Stimulated activated naive B cell treated with anti-CD40 and anti-IgM and Interleukin-4, amounts not matched to agents 10 μg/mL and 1 μg/mL and 100 μg/mL, for 72 hours (primary cell): ENCODE measurements at regions not wholly inside any gene's neighbourhood (a gene's known extent, or its start where the extent isn't known, plus 50 kb on each side); places are given as distances from the start of the nearest gene placed in this dataset.
"Not testable (repeated sequence)": the region's sequence is repeated elsewhere in the genome, so short reads cannot be mapped to it uniquely, and the experiment has no call there.

Experiments used
- ATAC-seq, 2 donors: fragments of 150-1000 bp; cut with Tn5 transposase; replicated peaks; 2 replicates each; pipeline ENCODE4 v1.10.0; 2021; ENCODE audit warnings: moderate library complexity in 1 of 2
- DNase-seq: peaks from one replicate; pipeline ENCODE4 v3.0.0; 2021
- H3K27ac Mint-ChIP-seq: one replicate; pipeline ENCODE4 v1.8.0; 2022; ENCODE audit warnings: mild to moderate bottlenecking, mixed read lengths
- H3K27me3 Mint-ChIP-seq, 2 donors: one replicate each; pipeline ENCODE4 v1.8.0; 2022; ENCODE audit warnings: mixed read lengths in 2 of 2
- H3K36me3 Mint-ChIP-seq, 2 donors: one replicate each; pipeline ENCODE4 v1.8.0; 2022; ENCODE audit warnings: mixed read lengths in 2 of 2, mild to moderate bottlenecking in 1 of 2
- H3K4me1 Mint-ChIP-seq, 2 donors: one replicate each; pipeline ENCODE4 v1.8.0; 2022; ENCODE audit warnings: mixed read lengths in 2 of 2, mild to moderate bottlenecking in 1 of 2
- H3K4me3 Mint-ChIP-seq, 2 donors: one replicate each; pipeline ENCODE4 v1.8.0; 2022; ENCODE audit warnings: mild to moderate bottlenecking in 2 of 2, mixed read lengths in 2 of 2, moderate library complexity in 1 of 2
- H3K9me3 Mint-ChIP-seq, 2 donors: one replicate each; pipeline ENCODE4 v1.8.0; 2022; ENCODE audit warnings: mixed read lengths in 2 of 2, mild to moderate bottlenecking in 1 of 2

DNA sequence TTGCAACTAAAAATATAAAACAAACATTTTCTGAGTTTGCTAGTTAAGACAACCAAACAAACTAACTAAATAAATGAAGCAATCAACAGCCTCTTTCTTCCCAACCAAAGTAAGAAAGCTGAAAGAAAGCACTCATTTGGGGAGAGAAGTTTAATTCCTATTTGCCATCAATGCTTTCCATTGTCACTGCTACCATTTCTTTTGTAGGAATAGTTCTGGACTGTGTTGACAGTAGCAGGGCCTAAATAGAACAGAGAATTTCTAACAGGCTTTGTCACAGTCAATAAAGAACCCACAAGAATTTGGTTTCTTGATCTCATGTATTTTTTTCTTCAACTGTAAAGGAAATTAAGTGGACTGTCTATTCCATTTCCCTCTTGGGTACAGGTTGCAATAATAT, 1886.4 kb upstream of the TENM3 start:
- no peaks in the 10 kb centered on the region for H3K27me3 Mint-ChIP-seq
- H3K4me1 Mint-ChIP-seq, result peaks cover 9 to 16% of the 10 kb centered on the region in 2 donors
- no peak for ATAC-seq
- peaks cover 0 to 5% of the 10 kb centered on the region in 2 donors for H3K9me3 Mint-ChIP-seq
- H3K27ac Mint-ChIP-seq, result no peak overlapping the region
- no peaks in the 10 kb centered on the region for H3K36me3 Mint-ChIP-seq
- no peak overlapping the region for H3K4me3 Mint-ChIP-seq
- DNase-seq, result no peak

DNA sequence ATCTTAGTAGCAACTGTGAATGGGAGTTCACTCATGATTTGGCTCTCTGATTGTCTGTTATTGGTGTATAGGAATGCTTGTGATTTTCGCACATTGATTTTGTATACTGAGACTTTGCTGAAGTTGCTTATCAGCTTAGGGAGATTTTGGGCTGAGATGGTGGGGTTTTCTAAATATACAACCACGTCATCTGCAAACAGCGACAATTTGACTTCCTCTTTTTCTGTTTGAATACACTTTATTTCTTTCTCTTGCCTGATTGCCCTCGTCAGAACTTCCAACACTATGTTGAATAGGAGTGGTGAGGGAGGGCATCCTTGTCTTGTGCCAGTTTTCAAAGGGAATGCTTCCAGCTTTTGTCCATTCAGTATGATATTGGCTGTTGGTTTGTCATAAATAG, 1883.1 kb upstream of the TENM3 start:
- not testable (repeated sequence) for H3K4me3 Mint-ChIP-seq, H3K27me3 Mint-ChIP-seq, H3K27ac Mint-ChIP-seq, DNase-seq, ATAC-seq, H3K9me3 Mint-ChIP-seq, H3K36me3 Mint-ChIP-seq
- peaks cover 9 to 16% of the 10 kb centered on the region in 2 donors for H3K4me1 Mint-ChIP-seq

GRCh38 chr4:180363815-180364214, 1879.4 kb upstream of the TENM3 start:
- no peak for DNase-seq
- Mint-ChIP-seq H3K27ac (no peak overlapping the region), H3K27me3 (no peaks in the 10 kb centered on the region), H3K4me3 (no peak overlapping the region), H3K9me3 (peaks cover 0 to 3% of the 10 kb centered on the region in 2 donors), H3K36me3 (no peaks in the 10 kb centered on the region), H3K4me1 (peaks cover 9 to 16% of the 10 kb centered on the region in 2 donors)
- no peak for ATAC-seq

DNA sequence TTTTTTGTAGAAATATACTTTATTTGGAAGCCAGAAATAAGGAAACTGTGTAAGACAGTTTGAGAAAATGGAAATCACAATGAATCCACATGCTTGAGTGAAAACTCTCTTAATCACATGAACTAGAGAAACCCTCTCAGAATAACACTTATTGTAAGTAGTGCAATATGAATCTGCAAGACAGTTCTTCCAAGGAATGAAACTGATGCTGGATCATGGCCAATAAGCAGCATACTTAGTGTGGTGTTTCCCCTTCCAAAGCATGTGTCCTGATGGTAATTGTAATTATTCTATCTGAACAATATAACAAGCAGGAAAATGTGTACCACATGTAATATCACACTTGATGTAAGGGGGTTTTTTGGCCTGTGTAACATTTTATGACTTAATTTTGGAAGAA, 1870.5 kb upstream of the TENM3 start:
- Mint-ChIP-seq H3K27ac (no peak overlapping the region), H3K9me3 (no peaks in the 10 kb centered on the region), H3K4me1 (no peaks in the 10 kb centered on the region), H3K4me3 (no peak overlapping the region), H3K27me3 (no peaks in the 10 kb centered on the region), H3K36me3 (no peaks in the 10 kb centered on the region)
- ATAC-seq, result no peak
- DNase-seq, result no peak

DNA sequence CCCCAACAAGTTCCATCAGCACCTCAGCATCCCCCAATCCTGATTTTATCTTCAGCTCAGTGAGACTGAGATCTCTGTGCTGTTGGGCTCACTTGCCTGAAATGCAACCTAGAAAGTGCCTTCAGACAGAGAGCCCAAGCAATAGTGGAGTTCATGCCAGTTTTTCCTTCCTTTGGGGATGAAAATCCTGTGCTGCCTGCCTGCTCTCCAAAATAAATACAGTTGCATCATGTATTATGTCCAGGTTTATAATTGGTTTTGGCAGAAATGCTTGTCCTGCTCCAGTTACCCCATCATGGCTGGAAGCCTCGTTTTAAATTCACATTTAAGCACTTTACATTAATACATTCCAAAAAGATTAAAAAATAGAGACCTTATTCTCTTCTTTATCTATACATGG, 1865.5 kb upstream of the TENM3 start:
- Mint-ChIP-seq H3K36me3 (no peaks in the 10 kb centered on the region), H3K4me3 (no peak overlapping the region), H3K9me3 (no peaks in the 10 kb centered on the region), H3K27ac (no peak overlapping the region), H3K27me3 (no peaks in the 10 kb centered on the region), H3K4me1 (no peaks in the 10 kb centered on the region)
- no peak for DNase-seq
- ATAC-seq, result no peak

GRCh38 chr4:180380733-180381132, 1862.5 kb upstream of the TENM3 start:
- ATAC-seq, result no peak
- DNase-seq, result no peak
- no peak overlapping the region for H3K4me3 Mint-ChIP-seq

DNA sequence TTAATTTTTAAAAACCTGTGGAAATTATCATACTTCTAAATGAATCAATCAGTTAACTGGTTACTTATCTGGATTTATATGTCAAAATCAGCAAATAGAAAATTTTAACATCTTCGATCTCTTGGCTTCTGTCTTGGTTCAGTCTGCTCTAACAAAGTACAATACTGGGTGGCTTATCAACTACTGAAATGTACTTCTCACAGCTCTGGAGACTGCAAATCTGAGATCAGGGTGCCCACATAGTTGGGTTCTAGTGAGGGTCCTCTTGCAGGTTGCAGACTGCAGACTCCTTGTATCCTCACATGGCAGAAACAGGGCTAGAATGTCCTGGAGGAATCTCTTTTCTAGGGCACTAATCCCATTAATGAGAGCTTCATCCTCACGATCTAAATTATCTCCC, 1851.6 kb upstream of the TENM3 start:
- Mint-ChIP-seq H3K27me3 (no peaks in the 10 kb centered on the region), H3K27ac (no peak overlapping the region), H3K9me3 (no peaks in the 10 kb centered on the region), H3K4me3 (no peak overlapping the region), H3K4me1 (no peaks in the 10 kb centered on the region), H3K36me3 (no peaks in the 10 kb centered on the region)
- DNase-seq (no peak), ATAC-seq (no peak)

More at GRCh38 chr4:180380733-180381132, 1862.5 kb upstream of the TENM3 start:
- no peak overlapping the region for H3K27ac Mint-ChIP-seq
- no peaks in the 10 kb centered on the region for H3K4me1 Mint-ChIP-seq
- peaks cover 0 to 4% of the 10 kb centered on the region in 2 donors for H3K27me3 Mint-ChIP-seq
- peaks cover 0 to 2% of the 10 kb centered on the region in 2 donors for H3K9me3 Mint-ChIP-seq
- no peaks in the 10 kb centered on the region for H3K36me3 Mint-ChIP-seq

DNA sequence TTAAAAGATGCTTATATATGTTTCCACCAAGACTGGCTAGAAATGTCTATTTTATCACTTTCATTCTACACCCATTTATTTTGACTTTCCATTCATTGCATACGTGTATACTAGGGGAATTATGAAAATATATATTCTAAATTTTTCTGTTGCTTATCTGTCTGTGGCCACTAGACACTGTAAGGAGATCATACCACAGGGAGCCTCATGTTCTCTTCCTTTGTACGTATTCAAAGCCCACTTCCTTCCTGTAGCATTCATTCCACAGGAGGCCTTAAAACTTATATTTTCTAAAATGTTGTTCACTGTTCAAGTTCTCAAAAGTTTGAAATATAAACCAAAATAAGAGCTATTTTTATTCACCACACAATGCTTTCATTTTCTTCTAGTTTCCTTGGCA, 1848.9 kb upstream of the TENM3 start:
- H3K27ac Mint-ChIP-seq, result no peak overlapping the region
- H3K27me3 Mint-ChIP-seq, result no peaks in the 10 kb centered on the region
- no peak overlapping the region for H3K4me3 Mint-ChIP-seq
- DNase-seq (no peak), ATAC-seq (peak in 1 of 2 donors; percentile 52)
- H3K9me3 Mint-ChIP-seq, result no peaks in the 10 kb centered on the region
- H3K36me3 Mint-ChIP-seq, result no peaks in the 10 kb centered on the region
- no peaks in the 10 kb centered on the region for H3K4me1 Mint-ChIP-seq

DNA sequence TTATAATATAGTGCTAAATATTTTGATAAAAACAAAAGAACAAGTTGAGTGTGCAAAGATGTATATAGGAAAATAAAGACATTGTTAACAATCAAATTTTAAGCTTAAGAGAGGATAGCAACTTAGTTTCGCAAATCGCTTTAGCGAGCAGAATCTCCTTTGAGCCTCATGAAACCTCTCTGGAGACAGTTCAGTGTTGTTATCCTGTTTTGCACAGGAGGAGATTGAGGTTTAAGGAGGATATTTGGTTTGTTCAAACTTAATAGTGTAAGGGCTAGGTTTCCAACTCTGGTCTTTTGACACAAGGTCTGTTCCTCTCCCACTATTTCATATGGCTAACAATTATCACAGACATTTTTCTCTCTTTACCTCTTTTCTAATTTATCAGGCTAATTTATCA, 1848.5 kb upstream of the TENM3 start:
- DNase-seq, result no peak
- H3K4me1 Mint-ChIP-seq, result no peaks in the 10 kb centered on the region
- no peak for ATAC-seq

DNA sequence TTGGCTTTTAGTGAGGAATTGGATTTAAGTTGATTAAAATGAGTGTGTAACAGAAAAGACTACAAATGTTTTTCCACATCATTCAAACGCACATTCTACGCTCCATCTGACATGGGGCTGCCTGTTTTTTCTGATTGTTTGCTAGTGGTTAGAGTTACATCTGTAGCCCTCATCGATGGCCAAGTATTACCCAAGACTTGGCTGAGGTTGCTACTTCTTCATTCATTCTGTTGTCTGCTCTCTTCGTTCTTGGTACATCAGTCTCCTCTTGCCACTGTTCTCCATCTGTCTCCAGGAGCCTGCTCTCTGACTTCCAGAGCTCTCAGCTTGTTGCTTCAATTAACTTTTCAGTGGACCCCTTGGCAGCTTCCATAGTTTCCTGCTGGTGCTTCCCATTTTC, 1844.6 kb upstream of the TENM3 start:
- Mint-ChIP-seq H3K9me3 (peaks cover 0 to 2% of the 10 kb centered on the region in 2 donors), H3K4me1 (no peaks in the 10 kb centered on the region), H3K27ac (no peak overlapping the region), H3K27me3 (no peaks in the 10 kb centered on the region), H3K36me3 (no peaks in the 10 kb centered on the region), H3K4me3 (no peak overlapping the region)
- DNase-seq, result no peak
- ATAC-seq, result no peak

More for the DNA sequence above, 1848.5 kb upstream of the TENM3 start:
- H3K27ac Mint-ChIP-seq, result no peak overlapping the region
- no peaks in the 10 kb centered on the region for H3K9me3 Mint-ChIP-seq
- H3K4me3 Mint-ChIP-seq, result no peak overlapping the region
- H3K36me3 Mint-ChIP-seq, result no peaks in the 10 kb centered on the region
- H3K27me3 Mint-ChIP-seq, result no peaks in the 10 kb centered on the region

- H3K36me3 Mint-ChIP-seq, result no peaks in the 10 kb centered on the region
- no peak for ATAC-seq
- H3K27ac Mint-ChIP-seq, result no peak overlapping the region
- H3K27me3 Mint-ChIP-seq, result no peaks in the 10 kb centered on the region
- H3K9me3 Mint-ChIP-seq, result no peaks in the 10 kb centered on the region
- DNase-seq, result no peak
- no peak overlapping the region for H3K4me3 Mint-ChIP-seq
- no peaks in the 10 kb centered on the region for H3K4me1 Mint-ChIP-seq
These were observed 1835.8 kb upstream of the TENM3 start for GRCh38 chr4:180407275-180407885.

- DNase-seq (no peak), ATAC-seq (no peak)
- H3K4me3 Mint-ChIP-seq, result no peak overlapping the region
- H3K4me1 Mint-ChIP-seq, result peaks cover 0 to 11% of the 10 kb centered on the region in 2 donors
- H3K27me3 Mint-ChIP-seq, result no peaks in the 10 kb centered on the region
- no peaks in the 10 kb centered on the region for H3K9me3 Mint-ChIP-seq
- H3K27ac Mint-ChIP-seq, result no peak overlapping the region
- H3K36me3 Mint-ChIP-seq, result no peaks in the 10 kb centered on the region
These were observed 1824.2 kb upstream of the TENM3 start for GRCh38 chr4:180418819-180419531.

GRCh38 chr4:180422989-180423711, 1820.1 kb upstream of the TENM3 start:
- Mint-ChIP-seq H3K27ac (no peak overlapping the region), H3K36me3 (no peaks in the 10 kb centered on the region), H3K9me3 (no peaks in the 10 kb centered on the region), H3K4me3 (no peak overlapping the region), H3K27me3 (no peaks in the 10 kb centered on the region), H3K4me1 (peaks cover 0 to 15% of the 10 kb centered on the region in 2 donors)
- ATAC-seq, result no peak
- no peak for DNase-seq

GRCh38 chr4:180423712-180424057, 1819.5 kb upstream of the TENM3 start:
- no peak for DNase-seq
- no peaks in the 10 kb centered on the region for H3K9me3 Mint-ChIP-seq
- no peak overlapping the region for H3K27ac Mint-ChIP-seq
- no peak for ATAC-seq
- H3K27me3 Mint-ChIP-seq, result no peaks in the 10 kb centered on the region
- no peaks in the 10 kb centered on the region for H3K36me3 Mint-ChIP-seq
- H3K4me3 Mint-ChIP-seq, result no peak overlapping the region
- peaks cover 0 to 15% of the 10 kb centered on the region in 2 donors for H3K4me1 Mint-ChIP-seq

DNA sequence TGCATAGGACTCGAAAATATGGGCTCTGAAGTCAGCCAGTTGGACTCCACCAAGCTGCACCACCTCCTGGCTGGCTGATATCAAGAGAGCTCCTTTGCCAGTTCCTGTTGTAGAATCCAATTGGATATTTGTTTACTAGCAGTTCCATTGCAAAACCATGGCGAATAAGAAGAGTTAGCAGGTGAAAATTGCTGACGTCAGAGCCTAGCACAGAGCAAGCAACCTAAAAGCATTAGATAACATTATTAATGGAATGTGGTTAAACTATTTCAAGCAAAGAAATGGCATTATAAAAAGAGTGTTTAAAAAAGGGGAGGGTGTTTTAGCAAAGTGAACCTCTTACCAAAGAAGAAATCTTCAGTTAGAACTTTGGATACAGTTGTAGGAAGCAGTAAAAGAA, 1816.3 kb upstream of the TENM3 start:
- ATAC-seq, result no peak
- Mint-ChIP-seq H3K4me1 (peaks cover 0 to 15% of the 10 kb centered on the region in 2 donors), H3K9me3 (no peaks in the 10 kb centered on the region), H3K4me3 (no peak overlapping the region), H3K27ac (no peak overlapping the region), H3K36me3 (no peaks in the 10 kb centered on the region), H3K27me3 (no peaks in the 10 kb centered on the region)
- DNase-seq, result no peak
